ENCODE measurements at regions not wholly inside any gene's neighbourhood (a gene's known extent, or its start where the extent isn't known, plus 50 kb on each side); places are given as distances from the start of the nearest gene placed in this dataset.

DNA sequence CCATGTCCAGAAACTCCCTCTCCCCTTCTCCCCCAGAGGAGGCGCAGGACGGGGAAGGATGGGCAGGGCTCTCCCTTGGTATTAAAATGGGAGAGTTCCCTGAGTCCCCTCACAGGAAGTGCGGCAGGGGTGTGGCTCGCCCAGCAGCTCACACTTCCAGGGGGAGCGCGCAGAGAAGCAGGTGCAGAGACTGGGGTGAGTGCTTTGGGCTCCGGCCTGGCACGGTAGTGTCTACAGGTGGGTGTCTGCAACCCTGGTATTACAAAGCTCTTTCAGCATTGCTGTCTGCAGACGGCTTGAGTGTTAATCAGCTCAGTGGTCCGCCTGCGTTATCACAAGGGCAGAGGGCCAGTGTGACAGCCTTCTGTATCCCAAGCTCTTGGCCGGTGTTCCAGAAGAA lies 114.9 kb upstream of the FBXL7 start (continued):
- TF ChIP-seq, protein P1, sequence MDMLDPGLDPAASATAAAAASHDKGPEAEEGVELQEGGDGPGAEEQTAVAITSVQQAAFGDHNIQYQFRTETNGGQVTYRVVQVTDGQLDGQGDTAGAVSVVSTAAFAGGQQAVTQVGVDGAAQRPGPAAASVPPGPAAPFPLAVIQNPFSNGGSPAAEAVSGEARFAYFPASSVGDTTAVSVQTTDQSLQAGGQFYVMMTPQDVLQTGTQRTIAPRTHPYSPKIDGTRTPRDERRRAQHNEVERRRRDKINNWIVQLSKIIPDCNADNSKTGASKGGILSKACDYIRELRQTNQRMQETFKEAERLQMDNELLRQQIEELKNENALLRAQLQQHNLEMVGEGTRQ (IDR thresholded peaks at IDR 0.05; ENCODE audit: low read length): no peak
- TF ChIP-seq FOSL1 (IDR thresholded peaks at IDR 0.05; ENCODE audit: insufficient read depth, low read depth, low read length): no peak

Data from H1 (cell line).